Activated CD8-positive, alpha-beta T cell treated with anti-CD3 and anti-CD28 coated beads for 36 hours (primary cell): ENCODE measurements at regions not wholly inside any gene's neighbourhood (a gene's known extent, or its start where the extent isn't known, plus 50 kb on each side); places are given as distances from the start of the nearest gene placed in this dataset.

Experiments used
- ATAC-seq: fragments of 200-7000 bp; cut with Tn5 transposase; one replicate; pipeline ENCODE4 v1.10.0; 2021; ENCODE audit warnings: mild to moderate bottlenecking, moderate library complexity
- CTCF ChIA-PET: fragments of 350-600 bp; sonication (Branson Sonifier 250); formaldehyde crosslinking; loops from one replicate; lab custom pipeline; 2021; ENCODE audit warnings: antibody characterized with exemption; lab: Charles Lee
- POLR2A ChIA-PET: fragments of 350-600 bp; sonication (Branson Sonifier 250); formaldehyde crosslinking; loops from one replicate; lab custom pipeline; 2021; ENCODE audit warnings: antibody characterized with exemption; lab: Charles Lee
- DNase-seq: peaks from one replicate; pipeline ENCODE4 v3.0.0-alpha.2; 2020
- H3K27ac Mint-ChIP-seq: one replicate; pipeline ENCODE4 v1.8.0; 2021; ENCODE audit warnings: mild to moderate bottlenecking, mixed read lengths
- H3K27me3 Mint-ChIP-seq: one replicate; pipeline ENCODE4 v1.8.0; 2021; ENCODE audit warnings: mixed read lengths
- H3K36me3 Mint-ChIP-seq: one replicate; pipeline ENCODE4 v1.8.0; 2021; ENCODE audit warnings: low read depth, mixed read lengths
- H3K4me1 Mint-ChIP-seq: one replicate; pipeline ENCODE4 v1.8.0; 2021; ENCODE audit warnings: low read depth, mixed read lengths
- H3K4me3 Mint-ChIP-seq: one replicate; pipeline ENCODE4 v1.8.0; 2021; ENCODE audit warnings: mild to moderate bottlenecking, moderate library complexity, mixed read lengths
- H3K9me3 Mint-ChIP-seq: one replicate; pipeline ENCODE4 v1.8.0; 2021; ENCODE audit warnings: mixed read lengths
- CTCF ChIP-seq: fragments of 200-600 bp; IDR thresholded peaks from one replicate; pipeline ENCODE4 v1.8.0; 2022; ENCODE audit warnings: antibody characterized with exemption, mild to moderate bottlenecking
- intact Hi-C: fragments of 100-400 bp; cut with micrococcal nuclease; formaldehyde crosslinking; loops from one replicate; pipeline ENCODE4 v1.10.0; 2022

- Mint-ChIP-seq H3K27me3 (peaks cover 5% of the 10 kb centered on the region), H3K4me3 (no peak overlapping the region), H3K27ac (no peak overlapping the region), H3K4me1 (no peaks in the 10 kb centered on the region), H3K36me3 (no peaks in the 10 kb centered on the region), H3K9me3 (peaks cover 2% of the 10 kb centered on the region)
- ATAC-seq (no peak), DNase-seq (no peak)
- ChIA-PET POLR2A (no interaction called here), CTCF (interaction anchor here (1.1 kb wide), 1 partner anchor 10 kb away, joined by 3 read pairs; no protein-coding TSS in a partner anchor)
- TF ChIP-seq CTCF = no peak
- intact Hi-C loops = no loop called here
These were observed 204.8 kb downstream of the OTOR start for GRCh38 chr20:16952965-16953364.

GRCh38 chr20:16953858-16954257, 205.7 kb downstream of the OTOR start:
- DNase-seq (no peak), ATAC-seq (no peak)
- Mint-ChIP-seq H3K27me3 (peaks cover 5% of the 10 kb centered on the region), H3K27ac (no peak overlapping the region), H3K9me3 (peaks cover 2% of the 10 kb centered on the region), H3K4me3 (no peak overlapping the region), H3K36me3 (no peaks in the 10 kb centered on the region), H3K4me1 (no peaks in the 10 kb centered on the region)
- ChIA-PET CTCF (no interaction called here), POLR2A (no interaction called here)
- TF ChIP-seq CTCF = no peak
- intact Hi-C loops = no loop called here

- H3K4me3 Mint-ChIP-seq = no peak overlapping the region
- DNase-seq (no peak), ATAC-seq (no peak)
- ChIA-PET CTCF (no interaction called here), POLR2A (no interaction called here)
- H3K9me3 Mint-ChIP-seq = peaks cover 2% of the 10 kb centered on the region
- H3K27me3 Mint-ChIP-seq = peaks cover 3% of the 10 kb centered on the region
- H3K4me1 Mint-ChIP-seq = no peaks in the 10 kb centered on the region
- no peak overlapping the region for H3K27ac Mint-ChIP-seq
- no peaks in the 10 kb centered on the region for H3K36me3 Mint-ChIP-seq
- intact Hi-C loops = no loop called here
- TF ChIP-seq CTCF = no peak
These were observed 207.3 kb downstream of the OTOR start for GRCh38 chr20:16955462-16955861.

GRCh38 chr20:16955971-16956370, 207.8 kb downstream of the OTOR start:
- H3K9me3 Mint-ChIP-seq = no peaks in the 10 kb centered on the region
- H3K4me3 Mint-ChIP-seq = no peak overlapping the region
- ATAC-seq = no peak
- intact Hi-C loops = no loop called here
- H3K36me3 Mint-ChIP-seq = no peaks in the 10 kb centered on the region
- H3K27ac Mint-ChIP-seq = no peak overlapping the region
- H3K27me3 Mint-ChIP-seq = no peaks in the 10 kb centered on the region
- POLR2A ChIA-PET = no interaction called here
- no peak for DNase-seq
- CTCF ChIA-PET = no interaction called here
- no peaks in the 10 kb centered on the region for H3K4me1 Mint-ChIP-seq
- no peak for TF ChIP-seq CTCF

GRCh38 chr20:16965401-16965800, 217.2 kb downstream of the OTOR start:
- H3K9me3 Mint-ChIP-seq = peaks cover 2% of the 10 kb centered on the region
- ATAC-seq (no peak), DNase-seq (no peak)
- H3K27ac Mint-ChIP-seq = no peak overlapping the region
- no peak for TF ChIP-seq CTCF
- no peak overlapping the region for H3K4me3 Mint-ChIP-seq
- H3K27me3 Mint-ChIP-seq = no peaks in the 10 kb centered on the region
- no peaks in the 10 kb centered on the region for H3K36me3 Mint-ChIP-seq
- ChIA-PET CTCF (no interaction called here), POLR2A (no interaction called here)
- intact Hi-C loops = no loop called here
- no peaks in the 10 kb centered on the region for H3K4me1 Mint-ChIP-seq
